ENCODE measurements at regions not wholly inside any gene's neighbourhood (a gene's known extent, or its start where the extent isn't known, plus 50 kb on each side); places are given as distances from the start of the nearest gene placed in this dataset.

- TF ChIP-seq, protein P1, sequence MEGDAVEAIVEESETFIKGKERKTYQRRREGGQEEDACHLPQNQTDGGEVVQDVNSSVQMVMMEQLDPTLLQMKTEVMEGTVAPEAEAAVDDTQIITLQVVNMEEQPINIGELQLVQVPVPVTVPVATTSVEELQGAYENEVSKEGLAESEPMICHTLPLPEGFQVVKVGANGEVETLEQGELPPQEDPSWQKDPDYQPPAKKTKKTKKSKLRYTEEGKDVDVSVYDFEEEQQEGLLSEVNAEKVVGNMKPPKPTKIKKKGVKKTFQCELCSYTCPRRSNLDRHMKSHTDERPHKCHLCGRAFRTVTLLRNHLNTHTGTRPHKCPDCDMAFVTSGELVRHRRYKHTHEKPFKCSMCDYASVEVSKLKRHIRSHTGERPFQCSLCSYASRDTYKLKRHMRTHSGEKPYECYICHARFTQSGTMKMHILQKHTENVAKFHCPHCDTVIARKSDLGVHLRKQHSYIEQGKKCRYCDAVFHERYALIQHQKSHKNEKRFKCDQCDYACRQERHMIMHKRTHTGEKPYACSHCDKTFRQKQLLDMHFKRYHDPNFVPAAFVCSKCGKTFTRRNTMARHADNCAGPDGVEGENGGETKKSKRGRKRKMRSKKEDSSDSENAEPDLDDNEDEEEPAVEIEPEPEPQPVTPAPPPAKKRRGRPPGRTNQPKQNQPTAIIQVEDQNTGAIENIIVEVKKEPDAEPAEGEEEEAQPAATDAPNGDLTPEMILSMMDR (IDR thresholded peaks at IDR 0.05): no peak
- TF ChIP-seq POLR2A (IDR thresholded peaks at IDR 0.05): no peak
Measured at GRCh38 chr2:241977557-241978300, 108.2 kb downstream of the RTP5 start.
